A549 (cell line): ENCODE measurements at regions not wholly inside any gene's neighbourhood (a gene's known extent, or its start where the extent isn't known, plus 50 kb on each side); places are given as distances from the start of the nearest gene placed in this dataset.

ENCODE experiments used
- ATAC-seq, 2 experiments: fragments of 200-7000 bp in 1 of 2; fragments of >200 bp in 1 of 2; cut with Nextera tagmentation in 1 of 2; cut with Tn5 transposase in 1 of 2; 3 replicates each; pipeline versions ENCODE4 v1.8.0 to v1.9.1; 2018 to 2020; ENCODE audit warnings: mild to moderate bottlenecking in 1 of 2, moderate library complexity in 1 of 2
- CTCF ChIA-PET: fragments of 300-600 bp; sonication (Branson Sonifier 250); formaldehyde crosslinking; extraction: SDS; loops from one replicate; lab custom pipeline; 2021; ENCODE audit warnings: antibody characterized with exemption, inconsistent platforms; lab: Yijun Ruan, JAX
- POLR2A ChIA-PET: fragments of 350-600 bp; formaldehyde crosslinking; extraction: SDS; loops from one replicate; lab custom pipeline; 2021; ENCODE audit warnings: antibody characterized with exemption, inconsistent platforms; lab: Yijun Ruan, JAX
- DNase-seq, 2 experiments: peaks; one replicate each; pipeline versions ENCODE4 v3.0.0 to v3.0.0-alpha.2; 2011 to 2016; ENCODE audit warnings: low read depth in 1 of 2, low spot score in 1 of 2
- FAIRE-seq: peaks from 2 replicates; lab custom pipeline; 2011; peaks lifted over from hg19 to GRCh38; lab: Jason Lieb, UNC
- H3K27ac ChIP-seq, 2 experiments: fragments of >200 bp; sonication (Bioruptor Twin); formaldehyde crosslinking; 3 replicates each; pipeline ENCODE4 v1.5.1; 2016 to 2017
- H3K4me1 ChIP-seq: fragments of >200 bp; sonication (Bioruptor Twin); formaldehyde crosslinking; 3 replicates; pipeline ENCODE4 v1.6.1; 2016
- H3K4me2 ChIP-seq: fragments of >200 bp; sonication (Bioruptor Twin); formaldehyde crosslinking; 3 replicates; pipeline ENCODE4 v1.6.1; 2016
- H3K4me3 ChIP-seq: fragments of >200 bp; sonication (Bioruptor Twin); formaldehyde crosslinking; 3 replicates; pipeline ENCODE4 v1.5.1; 2016
- H3K9me3 ChIP-seq: fragments of >200 bp; sonication (Bioruptor Twin); formaldehyde crosslinking; 3 replicates; pipeline ENCODE4 v1.6.1; 2016
- BHLHE40 ChIP-seq: IDR thresholded peaks from 2 replicates; pipeline ENCODE4 v1.6.1; 2012; ENCODE audit warnings: low read depth, low read length, inconsistent platforms
- CBX8 ChIP-seq: fragments of 200-600 bp; sonication (generic); IDR thresholded peaks from 2 replicates; pipeline ENCODE4 v1.6.1; 2016
- CEBPB ChIP-seq, 2 experiments: fragments of >200 bp in 1 of 2; sonication (Bioruptor Twin) in 1 of 2; formaldehyde crosslinking in 1 of 2; IDR thresholded peaks; 2 replicates each; pipeline ENCODE4 v1.6.1; 2012 to 2016
- CHD2 ChIP-seq: fragments of 150-350 bp; IDR thresholded peaks from 2 replicates; pipeline ENCODE4 v1.6.1; 2014; ENCODE audit warnings: low read length; ENCODE audit not compliant: partially characterized antibody
- EHMT2 ChIP-seq: fragments of 200-600 bp; sonication (generic); IDR thresholded peaks from 2 replicates; pipeline ENCODE4 v1.6.1; 2016; ENCODE audit warnings: antibody characterized with exemption, low read depth, mild to moderate bottlenecking, moderate library complexity
- EP300 ChIP-seq, 2 experiments: fragments of >200 bp; sonication (Bioruptor Twin); formaldehyde crosslinking; IDR thresholded peaks; 2 replicates in 1 of 2; 3 replicates in 1 of 2; pipeline ENCODE4 v1.6.1; 2016 to 2017
- FOSB ChIP-seq: fragments of 250-450 bp; sonication (Bioruptor Pico); IDR thresholded peaks from 2 replicates; pipeline ENCODE4 v1.5.0; 2020; ENCODE audit warnings: mild to moderate bottlenecking, moderate library complexity
- GATA3 ChIP-seq: IDR thresholded peaks from 2 replicates; pipeline ENCODE4 v1.6.1; 2012; ENCODE audit warnings: borderline replicate concordance
- HDAC2 ChIP-seq: fragments of 200-600 bp; sonication (generic); IDR thresholded peaks from 2 replicates; pipeline ENCODE4 v1.6.1; 2016
- HES2 ChIP-seq: fragments of >200 bp; sonication (Bioruptor Twin); formaldehyde crosslinking; IDR thresholded peaks from 2 replicates; pipeline ENCODE4 v1.6.1; 2016
- HOXA7 ChIP-seq: fragments of 250-450 bp; sonication (Bioruptor Pico); IDR thresholded peaks from 2 replicates; pipeline ENCODE4 v1.5.0; 2020; ENCODE audit warnings: mild to moderate bottlenecking, moderate library complexity
- JUN ChIP-seq, 2 experiments: fragments of >200 bp; sonication (Bioruptor Twin); formaldehyde crosslinking; IDR thresholded peaks; 2 replicates in 1 of 2; 3 replicates in 1 of 2; pipeline ENCODE4 v1.6.1; 2016 to 2017
- KDM5A ChIP-seq: fragments of 200-600 bp; sonication (generic); IDR thresholded peaks from 2 replicates; pipeline ENCODE4 v1.6.1; 2016; ENCODE audit warnings: antibody characterized with exemption, mild to moderate bottlenecking
- MAFK ChIP-seq: fragments of 450-650 bp; IDR thresholded peaks from 2 replicates; pipeline ENCODE4 v1.6.1; 2014; ENCODE audit not compliant: partially characterized antibody
- MAX ChIP-seq: IDR thresholded peaks from 2 replicates; pipeline ENCODE4 v1.6.1; 2012
- MAZ ChIP-seq: fragments of 150-350 bp; IDR thresholded peaks from 2 replicates; pipeline ENCODE4 v1.6.1; 2014; ENCODE audit warnings: antibody characterized with exemption, low read depth, low read length, borderline replicate concordance
- MYC ChIP-seq: IDR thresholded peaks from 2 replicates; pipeline ENCODE4 v1.6.1; 2012; ENCODE audit warnings: mild to moderate bottlenecking, inconsistent platforms, low read length, improper control_type of control experiment, borderline replicate concordance
- NPAS2 ChIP-seq: fragments of 250-450 bp; sonication (Bioruptor Pico); IDR thresholded peaks from 2 replicates; pipeline ENCODE4 v1.8.0; 2022; ENCODE audit warnings: mild to moderate bottlenecking, moderate library complexity, borderline replicate concordance
- NR3C1 ChIP-seq: fragments of >200 bp; sonication (Bioruptor Twin); formaldehyde crosslinking; IDR thresholded peaks from 3 replicates; pipeline ENCODE4 v1.6.1; 2017
- PBX3 ChIP-seq: IDR thresholded peaks from 2 replicates; pipeline ENCODE4 v1.6.1; 2012
- SREBF2 ChIP-seq: fragments of 450-650 bp; IDR thresholded peaks from 2 replicates; pipeline ENCODE4 v1.6.1; 2014; ENCODE audit warnings: mild to moderate bottlenecking, moderate library complexity
- TP53 ChIP-seq: fragments of 250-450 bp; sonication (Bioruptor Pico); IDR thresholded peaks from 2 replicates; pipeline ENCODE4 v1.5.0; 2021; ENCODE audit warnings: mild to moderate bottlenecking, moderate library complexity
- ZC3H11A ChIP-seq: fragments of 450-650 bp; IDR thresholded peaks from 2 replicates; pipeline ENCODE4 v1.6.1; 2014; ENCODE audit warnings: antibody characterized with exemption, mild to moderate bottlenecking
- ZFP36 ChIP-seq: fragments of 450-650 bp; IDR thresholded peaks from 2 replicates; pipeline ENCODE4 v1.6.1; 2014; ENCODE audit warnings: borderline replicate concordance; ENCODE audit not compliant: partially characterized antibody
- ZSCAN20 ChIP-seq: fragments of 250-450 bp; sonication (Bioruptor Pico); IDR thresholded peaks from 2 replicates; pipeline ENCODE4 v1.8.0; 2022; ENCODE audit warnings: mild to moderate bottlenecking, moderate library complexity
- WGBS: methylation state at CpG from one replicate; pipeline ENCODE4 v1.1.6; 2017; ENCODE audit errors: missing lambda C conversion rate; 5-methylcytosine and 5-hydroxymethylcytosine counted together
- TF ChIP-seq, protein P1 (sequence below): fragments of 200-600 bp; sonication (generic); IDR thresholded peaks from 2 replicates; pipeline ENCODE4 v1.6.1; 2016; ENCODE audit warnings: antibody characterized with exemption, mild to moderate bottlenecking, moderate library complexity
- TF ChIP-seq, protein P2 (sequence below): fragments of 250-450 bp; sonication (Bioruptor Pico); IDR thresholded peaks from 2 replicates; pipeline ENCODE4 v1.5.0; 2020; ENCODE audit warnings: low read depth, mild to moderate bottlenecking, moderate library complexity
- TF ChIP-seq, protein P3 (sequence below): fragments of 250-450 bp; sonication (Bioruptor Pico); IDR thresholded peaks from 2 replicates; pipeline ENCODE4 v1.5.0; 2021; ENCODE audit warnings: mild to moderate bottlenecking, moderate library complexity, borderline replicate concordance

DNA sequence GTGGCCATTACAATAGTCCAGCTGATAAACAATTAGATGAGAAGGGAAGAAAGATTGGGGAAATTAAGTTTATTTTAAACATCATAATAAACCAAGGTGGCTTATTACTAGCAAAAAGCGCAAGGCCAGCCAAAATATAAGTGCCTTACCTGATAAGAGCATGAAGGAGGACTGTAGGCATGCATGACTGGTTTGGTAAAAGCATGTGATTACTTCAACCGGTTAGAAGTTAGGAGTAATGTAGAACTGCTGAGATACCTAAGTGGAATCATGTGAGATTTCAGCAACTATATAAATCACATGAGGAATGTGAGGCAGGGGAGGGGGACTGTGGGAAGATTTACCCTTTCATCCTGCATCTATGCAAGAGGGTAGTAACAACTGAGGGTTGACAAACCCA is 59.7 kb upstream of the CCDC196 start:
- CTCF ChIA-PET = no interaction called here
- POLR2A ChIA-PET = no interaction called here
- H3K4me3 ChIP-seq = no peak overlapping the region
- FAIRE-seq = no peak
- no peak overlapping the region for H3K4me2 ChIP-seq
- 22% methylated on average over 2 of the region's 2 CpGs for WGBS
- H3K4me1 ChIP-seq = no peaks in the 10 kb centered on the region
- TF ChIP-seq KDM5A = no peak
- no peak for TF ChIP-seq HOXA7 (CRISPR knock-in tag)
- TF ChIP-seq MAZ = no peak
- TF ChIP-seq NR3C1 = no peak
- TF ChIP-seq FOSB (CRISPR knock-in tag) = no peak
- TF ChIP-seq BHLHE40 = no peak
- no peak for TF ChIP-seq EP300 (IDR thresholded peaks at IDR 0.05)
- TF ChIP-seq EHMT2 = no peak
- no peak for TF ChIP-seq CBX8
- TF ChIP-seq NPAS2 (CRISPR knock-in tag) = no peak
- TF ChIP-seq, protein P1, sequence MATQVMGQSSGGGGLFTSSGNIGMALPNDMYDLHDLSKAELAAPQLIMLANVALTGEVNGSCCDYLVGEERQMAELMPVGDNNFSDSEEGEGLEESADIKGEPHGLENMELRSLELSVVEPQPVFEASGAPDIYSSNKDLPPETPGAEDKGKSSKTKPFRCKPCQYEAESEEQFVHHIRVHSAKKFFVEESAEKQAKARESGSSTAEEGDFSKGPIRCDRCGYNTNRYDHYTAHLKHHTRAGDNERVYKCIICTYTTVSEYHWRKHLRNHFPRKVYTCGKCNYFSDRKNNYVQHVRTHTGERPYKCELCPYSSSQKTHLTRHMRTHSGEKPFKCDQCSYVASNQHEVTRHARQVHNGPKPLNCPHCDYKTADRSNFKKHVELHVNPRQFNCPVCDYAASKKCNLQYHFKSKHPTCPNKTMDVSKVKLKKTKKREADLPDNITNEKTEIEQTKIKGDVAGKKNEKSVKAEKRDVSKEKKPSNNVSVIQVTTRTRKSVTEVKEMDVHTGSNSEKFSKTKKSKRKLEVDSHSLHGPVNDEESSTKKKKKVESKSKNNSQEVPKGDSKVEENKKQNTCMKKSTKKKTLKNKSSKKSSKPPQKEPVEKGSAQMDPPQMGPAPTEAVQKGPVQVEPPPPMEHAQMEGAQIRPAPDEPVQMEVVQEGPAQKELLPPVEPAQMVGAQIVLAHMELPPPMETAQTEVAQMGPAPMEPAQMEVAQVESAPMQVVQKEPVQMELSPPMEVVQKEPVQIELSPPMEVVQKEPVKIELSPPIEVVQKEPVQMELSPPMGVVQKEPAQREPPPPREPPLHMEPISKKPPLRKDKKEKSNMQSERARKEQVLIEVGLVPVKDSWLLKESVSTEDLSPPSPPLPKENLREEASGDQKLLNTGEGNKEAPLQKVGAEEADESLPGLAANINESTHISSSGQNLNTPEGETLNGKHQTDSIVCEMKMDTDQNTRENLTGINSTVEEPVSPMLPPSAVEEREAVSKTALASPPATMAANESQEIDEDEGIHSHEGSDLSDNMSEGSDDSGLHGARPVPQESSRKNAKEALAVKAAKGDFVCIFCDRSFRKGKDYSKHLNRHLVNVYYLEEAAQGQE = no peak
- no peak for TF ChIP-seq GATA3
- no peak for TF ChIP-seq CEBPB (IDR thresholded peaks at IDR 0.05)
- no peak for TF ChIP-seq JUN (IDR thresholded peaks at IDR 0.05)
- TF ChIP-seq MAFK = no peak
- no peak overlapping the region for H3K27ac ChIP-seq
- no peak for ATAC-seq
- no peak for DNase-seq
- no peaks in the 10 kb centered on the region for H3K9me3 ChIP-seq

GRCh38 chr14:66432334-66432733 is 53.8 kb upstream of the CCDC196 start:
- no peak for DNase-seq
- CTCF ChIA-PET = no interaction called here
- FAIRE-seq = no peak
- no peak for ATAC-seq
- TF ChIP-seq ZFP36 (no peak), MYC (no peak), HES2 (no peak), MAX (no peak), TP53 (CRISPR knock-in tag) (no peak), ZSCAN20 (CRISPR knock-in tag) (no peak), CHD2 (no peak), PBX3 (no peak), MAFK (no peak), EP300 (IDR thresholded peaks at IDR 0.05) (no peak), SREBF2 (no peak), ZC3H11A (no peak), HDAC2 (no peak)
- TF ChIP-seq, protein P2, sequence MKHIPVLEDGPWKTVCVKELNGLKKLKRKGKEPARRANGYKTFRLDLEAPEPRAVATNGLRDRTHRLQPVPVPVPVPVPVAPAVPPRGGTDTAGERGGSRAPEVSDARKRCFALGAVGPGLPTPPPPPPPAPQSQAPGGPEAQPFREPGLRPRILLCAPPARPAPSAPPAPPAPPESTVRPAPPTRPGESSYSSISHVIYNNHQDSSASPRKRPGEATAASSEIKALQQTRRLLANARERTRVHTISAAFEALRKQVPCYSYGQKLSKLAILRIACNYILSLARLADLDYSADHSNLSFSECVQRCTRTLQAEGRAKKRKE = no peak
- TF ChIP-seq, protein P3, sequence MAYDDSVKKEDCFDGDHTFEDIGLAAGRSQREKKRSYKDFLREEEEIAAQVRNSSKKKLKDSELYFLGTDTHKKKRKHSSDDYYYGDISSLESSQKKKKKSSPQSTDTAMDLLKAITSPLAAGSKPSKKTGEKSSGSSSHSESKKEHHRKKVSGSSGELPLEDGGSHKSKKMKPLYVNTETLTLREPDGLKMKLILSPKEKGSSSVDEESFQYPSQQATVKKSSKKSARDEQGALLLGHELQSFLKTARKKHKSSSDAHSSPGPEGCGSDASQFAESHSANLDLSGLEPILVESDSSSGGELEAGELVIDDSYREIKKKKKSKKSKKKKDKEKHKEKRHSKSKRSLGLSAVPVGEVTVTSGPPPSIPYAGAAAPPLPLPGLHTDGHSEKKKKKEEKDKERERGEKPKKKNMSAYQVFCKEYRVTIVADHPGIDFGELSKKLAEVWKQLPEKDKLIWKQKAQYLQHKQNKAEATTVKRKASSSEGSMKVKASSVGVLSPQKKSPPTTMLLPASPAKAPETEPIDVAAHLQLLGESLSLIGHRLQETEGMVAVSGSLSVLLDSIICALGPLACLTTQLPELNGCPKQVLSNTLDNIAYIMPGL (CRISPR knock-in tag) = no peak
- TF ChIP-seq, all 56 proteins: peak for 0
- Histone ChIP-seq H3K9me3 (no peaks in the 10 kb centered on the region), H3K4me1 (no peaks in the 10 kb centered on the region), H3K4me2 (no peak overlapping the region), H3K4me3 (no peak overlapping the region), H3K27ac (no peak overlapping the region)
- WGBS = 0% methylated on average over 1 of the region's 1 CpG
- POLR2A ChIA-PET = no interaction called here
